ENCODE measurements at regions not wholly inside any gene's neighbourhood (a gene's known extent, or its start where the extent isn't known, plus 50 kb on each side); places are given as distances from the start of the nearest gene placed in this dataset.

DNA sequence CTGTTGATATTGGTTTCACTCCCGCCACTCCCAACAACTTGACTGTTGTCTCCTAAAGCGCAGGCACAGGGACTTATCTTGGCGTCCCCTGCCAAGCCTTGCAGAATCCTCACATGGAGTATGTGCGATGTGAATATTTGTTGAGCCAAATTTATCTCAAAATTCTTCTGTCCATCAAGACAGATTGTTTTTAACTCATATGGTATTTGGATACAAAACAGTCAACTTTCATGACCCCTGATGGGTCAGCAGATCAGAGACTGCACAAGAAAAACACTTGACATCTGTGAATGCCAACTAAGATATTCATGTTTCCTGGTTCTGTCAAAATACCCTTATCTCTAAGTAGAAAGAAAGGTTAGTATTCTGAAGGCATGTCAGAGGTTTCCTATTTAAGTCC, 221.7 kb upstream of the BLID start:
- Histone ChIP-seq H3K9ac (ENCODE audit: low read length) (no peak overlapping the region), H3K79me2 (ENCODE audit: insufficient read depth, low read length) (no peaks in the 10 kb centered on the region), H3K4me3 (replicated peaks in 1 of 2; ENCODE audit: low read depth in 1 of 2, low read length in 2 of 2) (no peak overlapping the region), H3K4me1 (ENCODE audit: control insufficient read depth in 1 of 2, insufficient read depth in 2 of 2, low read length in 2 of 2) (peaks cover 0 to 9% of the 10 kb centered on the region in 2 experiments; a peak in 2 of 4 replicates), H2AFZ (ENCODE audit: low read depth, low read length, poor library complexity, severe bottlenecking) (no peak overlapping the region), H3K4me2 (ENCODE audit: low read length) (no peak overlapping the region), H4K20me1 (ENCODE audit: insufficient read depth) (no peaks in the 10 kb centered on the region), H3K27me3 (ENCODE audit: insufficient read depth, low read length) (no peaks in the 10 kb centered on the region), H3K9me2 (ENCODE audit: insufficient read depth) (no peaks in the 10 kb centered on the region), H3K9me3 (ENCODE audit: control insufficient read depth in 1 of 2, insufficient read depth in 1 of 2, low read depth in 1 of 2, low read length in 2 of 2) (no peaks in the 10 kb centered on the region), H3K36me3 (ENCODE audit: control insufficient read depth in 1 of 2, insufficient read depth in 2 of 2, low read length in 2 of 2) (no peaks in the 10 kb centered on the region), H3K27ac (ENCODE audit: low read depth, low read length) (no peak overlapping the region)
- intact Hi-C loops (cut with micrococcal nuclease), result no loop called here
- ChIA-PET RAD21 (ENCODE audit: low non-redundant PET in 1 of 2, low total read pairs in 2 of 2, uncharacterized antibody in 2 of 2, unreplicated experiment in 2 of 2) (no interaction called here), CTCF (no interaction called here), POLR2A (no interaction called here)
- no peak for ATAC-seq
- no peak for DNase-seq (ENCODE audit: low read depth, low spot score)
- TF ChIP-seq, protein P1, sequence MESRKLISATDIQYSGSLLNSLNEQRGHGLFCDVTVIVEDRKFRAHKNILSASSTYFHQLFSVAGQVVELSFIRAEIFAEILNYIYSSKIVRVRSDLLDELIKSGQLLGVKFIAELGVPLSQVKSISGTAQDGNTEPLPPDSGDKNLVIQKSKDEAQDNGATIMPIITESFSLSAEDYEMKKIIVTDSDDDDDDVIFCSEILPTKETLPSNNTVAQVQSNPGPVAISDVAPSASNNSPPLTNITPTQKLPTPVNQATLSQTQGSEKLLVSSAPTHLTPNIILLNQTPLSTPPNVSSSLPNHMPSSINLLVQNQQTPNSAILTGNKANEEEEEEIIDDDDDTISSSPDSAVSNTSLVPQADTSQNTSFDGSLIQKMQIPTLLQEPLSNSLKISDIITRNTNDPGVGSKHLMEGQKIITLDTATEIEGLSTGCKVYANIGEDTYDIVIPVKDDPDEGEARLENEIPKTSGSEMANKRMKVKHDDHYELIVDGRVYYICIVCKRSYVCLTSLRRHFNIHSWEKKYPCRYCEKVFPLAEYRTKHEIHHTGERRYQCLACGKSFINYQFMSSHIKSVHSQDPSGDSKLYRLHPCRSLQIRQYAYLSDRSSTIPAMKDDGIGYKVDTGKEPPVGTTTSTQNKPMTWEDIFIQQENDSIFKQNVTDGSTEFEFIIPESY (IDR thresholded peaks at IDR 0.05; ENCODE audit: extremely low read depth, insufficient replicate concordance, low read length), result no peak
- TF ChIP-seq POLR2A (IDR thresholded peaks at IDR 0.05; ENCODE audit: borderline replicate concordance, extremely low read depth, insufficient read depth, insufficient read length) (no peak), JUND (IDR thresholded peaks at IDR 0.05) (no peak), SIN3A (IDR thresholded peaks at IDR 0.05; ENCODE audit: low read depth) (no peak), FOSL1 (IDR thresholded peaks at IDR 0.05; ENCODE audit: low read depth) (no peak)
- no TSS peak for BruUV-seq (replicated peaks)

GRCh38 chr11:122337241-122337640, 221.2 kb upstream of the BLID start:
- BruUV-seq (replicated peaks), result no TSS peak
- POLR2A ChIA-PET, result no interaction called here
- Histone ChIP-seq H3K9me3 (ENCODE audit: control insufficient read depth in 1 of 2, insufficient read depth in 1 of 2, low read depth in 1 of 2, low read length in 2 of 2) (no peaks in the 10 kb centered on the region), H3K4me3 (replicated peaks in 1 of 2; ENCODE audit: low read depth in 1 of 2, low read length in 2 of 2) (no peak overlapping the region), H3K4me2 (ENCODE audit: low read length) (no peak overlapping the region), H2AFZ (ENCODE audit: low read depth, low read length, poor library complexity, severe bottlenecking) (no peak overlapping the region), H3K36me3 (ENCODE audit: control insufficient read depth in 1 of 2, insufficient read depth in 2 of 2, low read length in 2 of 2) (no peaks in the 10 kb centered on the region), H3K9me2 (ENCODE audit: insufficient read depth) (no peaks in the 10 kb centered on the region), H3K9ac (ENCODE audit: low read length) (no peak overlapping the region), H3K27me3 (ENCODE audit: insufficient read depth, low read length) (no peaks in the 10 kb centered on the region), H3K79me2 (ENCODE audit: insufficient read depth, low read length) (no peaks in the 10 kb centered on the region), H3K4me1 (ENCODE audit: control insufficient read depth in 1 of 2, insufficient read depth in 2 of 2, low read length in 2 of 2) (peaks cover 0 to 4% of the 10 kb centered on the region in 2 experiments; a peak in 2 of 4 replicates), H3K27ac (ENCODE audit: low read depth, low read length) (no peak overlapping the region), H4K20me1 (ENCODE audit: insufficient read depth) (no peaks in the 10 kb centered on the region)
- DNase-seq (ENCODE audit: low read depth, low spot score) (no peak), ATAC-seq (no peak)
- RAD21 ChIA-PET (ENCODE audit: low non-redundant PET in 1 of 2, low total read pairs in 2 of 2, uncharacterized antibody in 2 of 2, unreplicated experiment in 2 of 2), result no interaction called here
- CTCF ChIA-PET, result no interaction called here
- TF ChIP-seq, protein P2, sequence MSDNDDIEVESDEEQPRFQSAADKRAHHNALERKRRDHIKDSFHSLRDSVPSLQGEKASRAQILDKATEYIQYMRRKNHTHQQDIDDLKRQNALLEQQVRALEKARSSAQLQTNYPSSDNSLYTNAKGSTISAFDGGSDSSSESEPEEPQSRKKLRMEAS (IDR thresholded peaks at IDR 0.05), result no peak
- intact Hi-C loops (cut with micrococcal nuclease), result no loop called here

Data from HCT116 (cell line).